Fibroblast of the conjunctiva (primary cell): ENCODE measurements at regions not wholly inside any gene's neighbourhood (a gene's known extent, or its start where the extent isn't known, plus 50 kb on each side); places are given as distances from the start of the nearest gene placed in this dataset.

Experiments
- DNase-seq: peaks from one replicate; pipeline ENCODE4 v3.0.0-alpha.2; 2010; ENCODE audit warnings: low read depth

DNA sequence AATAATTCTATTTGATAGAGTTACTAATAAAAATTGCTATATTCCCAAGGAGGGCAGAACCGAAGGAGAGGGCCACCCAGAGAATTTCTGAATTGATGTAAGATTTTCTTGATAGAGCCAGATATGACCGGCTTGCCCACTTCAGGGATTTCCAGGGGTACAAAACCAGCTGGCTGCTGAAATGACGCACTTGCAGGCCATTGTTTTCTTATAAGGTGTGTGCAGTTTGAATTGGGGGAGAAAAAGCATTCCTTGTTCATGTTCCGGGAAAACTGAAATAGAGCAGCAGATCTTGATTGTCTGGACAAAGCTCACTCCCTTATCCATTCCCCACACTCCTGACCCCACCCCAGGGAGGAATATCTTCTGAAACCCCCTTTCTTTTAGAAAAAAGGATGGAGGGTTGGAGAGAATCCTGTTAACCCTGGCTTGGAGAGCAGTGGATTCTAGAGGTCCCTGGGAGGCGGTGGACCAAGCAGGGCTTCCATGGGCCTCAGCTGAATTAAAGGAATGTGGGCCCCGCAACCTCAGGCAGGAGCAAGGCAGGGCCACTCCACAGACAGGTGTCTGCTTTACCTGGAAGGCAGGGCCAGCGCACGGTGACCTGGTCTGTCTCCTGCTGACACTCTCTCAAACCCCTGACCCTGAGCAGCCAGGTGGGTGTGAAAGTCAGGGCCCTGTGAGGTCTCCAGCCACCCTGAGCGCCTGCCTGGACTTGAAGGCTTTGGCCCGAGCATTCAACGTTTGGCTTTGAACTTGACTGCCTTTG is 96.4 kb downstream of the TMEM170B start:
- DNase-seq = no peak

DNA sequence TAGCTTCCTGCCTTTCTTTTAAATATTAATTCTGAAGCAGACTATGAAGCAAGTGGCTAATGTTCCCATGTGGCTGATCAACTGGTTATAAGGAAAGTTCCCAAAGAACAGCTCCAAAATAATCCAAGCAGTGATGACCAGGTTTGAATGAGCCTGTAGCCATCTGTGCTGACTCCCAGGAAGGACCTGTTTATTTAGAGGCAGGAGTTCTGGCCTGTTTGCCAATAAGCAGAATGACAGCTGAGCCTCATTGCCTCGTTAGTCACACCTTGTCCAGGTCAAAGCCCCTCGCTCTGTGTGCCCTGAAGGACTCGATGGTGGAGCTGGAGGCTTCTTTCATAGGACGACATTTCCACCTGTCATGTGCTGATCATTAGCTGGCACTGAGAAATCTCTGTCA is 97.4 kb downstream of the TMEM170B start:
- DNase-seq = no peak

DNA sequence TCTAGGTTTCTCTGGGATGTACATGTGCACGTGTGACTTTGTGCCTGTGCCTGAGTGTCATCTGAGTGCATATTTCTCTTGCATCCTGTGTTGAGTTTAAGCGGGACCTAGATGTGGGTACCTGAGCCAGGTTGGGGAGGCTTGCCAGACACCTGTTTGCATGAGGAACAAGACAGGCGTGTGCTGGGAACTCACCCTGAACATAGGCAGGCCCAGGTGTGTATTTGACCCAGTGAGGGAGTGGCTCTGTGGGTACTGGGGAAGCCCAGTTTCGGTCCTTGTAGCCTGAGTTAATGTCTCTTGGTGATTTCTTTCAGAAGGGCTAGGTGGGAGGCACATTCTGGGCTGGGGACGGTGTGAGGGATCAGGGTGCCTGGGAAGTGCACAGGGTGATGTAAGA is 98.6 kb downstream of the TMEM170B start:
- no peak for DNase-seq

GRCh38 chr6:11637266-11637665 is 99.7 kb downstream of the TMEM170B start:
- no peak for DNase-seq

GRCh38 chr6:11639376-11640235 is 102.1 kb downstream of the TMEM170B start:
- no peak for DNase-seq

DNA sequence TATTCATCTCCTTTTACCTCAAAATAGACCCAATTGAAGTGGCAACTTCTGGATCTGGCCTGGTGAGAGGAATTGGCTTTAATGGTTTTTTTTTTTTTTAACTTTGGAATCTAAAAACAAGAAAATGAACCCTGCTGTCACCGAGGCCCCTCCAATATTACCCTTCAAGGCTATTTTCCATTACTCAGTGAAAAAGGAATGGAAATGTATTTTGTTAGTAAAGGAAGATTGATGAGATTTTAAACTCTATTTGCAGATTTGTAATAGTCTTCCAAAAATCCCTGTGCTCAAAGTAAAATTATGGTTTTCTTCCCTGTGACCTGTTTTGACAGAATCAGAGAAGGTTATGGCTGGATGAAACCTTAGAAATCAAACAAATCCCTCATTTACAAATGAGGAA is 102.9 kb downstream of the TMEM170B start:
- no peak for DNase-seq

DNA sequence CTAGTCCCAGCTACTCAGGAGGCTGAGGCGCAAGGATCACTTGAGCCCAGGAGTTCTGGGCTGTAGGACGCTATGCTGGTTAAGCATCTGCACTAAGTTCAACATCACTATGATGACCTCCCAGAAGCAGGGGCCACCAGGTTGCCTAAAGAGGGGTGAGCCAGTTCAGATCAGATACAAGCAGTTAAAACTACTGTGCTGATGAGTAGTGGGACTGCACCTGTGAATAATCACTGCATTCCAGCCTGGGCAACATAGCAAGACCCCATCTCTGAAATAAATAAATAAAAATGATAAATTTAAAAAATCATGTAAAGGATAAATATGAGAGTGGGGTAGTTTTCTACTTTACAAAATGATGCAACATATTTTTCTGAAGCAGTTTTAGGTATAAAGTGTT is 106.5 kb downstream of the TMEM170B start:
- DNase-seq = no peak

DNA sequence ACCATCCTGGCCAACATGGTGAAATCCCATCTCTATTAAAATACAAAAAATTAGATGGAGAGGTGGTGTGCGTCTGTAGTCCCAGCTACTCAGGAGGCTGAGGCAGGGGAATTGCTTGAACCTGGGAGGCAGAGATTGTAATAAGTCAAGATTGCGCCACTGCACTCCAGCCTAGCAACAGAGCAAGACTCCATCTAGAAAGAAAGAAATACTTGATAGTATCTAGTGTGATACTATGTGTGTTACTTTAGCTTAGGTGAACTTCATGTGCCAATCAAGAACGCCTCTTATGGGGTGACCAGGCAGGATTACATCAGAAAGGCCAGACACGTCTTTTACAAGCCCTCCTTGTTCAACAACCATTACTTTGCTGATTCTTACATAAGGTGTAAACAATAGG is 107.1 kb downstream of the TMEM170B start:
- no peak for DNase-seq

DNA sequence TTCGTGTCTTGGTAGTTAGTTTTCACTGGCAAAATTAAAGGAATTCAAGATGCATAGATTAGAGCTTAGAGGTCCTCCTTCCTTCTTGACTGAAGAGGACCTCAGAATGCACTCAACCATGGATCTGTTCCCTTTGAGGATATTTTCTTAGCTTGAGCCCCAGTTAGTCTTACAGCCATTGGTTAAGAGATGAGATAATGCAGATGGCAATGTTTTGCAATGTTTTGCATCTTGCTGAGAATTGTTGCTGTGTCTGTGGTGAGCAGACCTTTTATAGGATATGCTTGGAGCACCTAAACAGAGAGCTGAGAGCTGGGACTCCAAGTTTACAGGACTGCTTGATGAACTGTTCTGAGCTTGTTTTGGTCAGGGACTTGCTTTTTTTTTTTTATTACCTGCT is 107.5 kb downstream of the TMEM170B start:
- DNase-seq = no peak

GRCh38 chr6:11648436-11648775 is 110.9 kb downstream of the TMEM170B start:
- DNase-seq = no peak

GRCh38 chr6:11648889-11649288 is 111.3 kb downstream of the TMEM170B start:
- no peak for DNase-seq

DNA sequence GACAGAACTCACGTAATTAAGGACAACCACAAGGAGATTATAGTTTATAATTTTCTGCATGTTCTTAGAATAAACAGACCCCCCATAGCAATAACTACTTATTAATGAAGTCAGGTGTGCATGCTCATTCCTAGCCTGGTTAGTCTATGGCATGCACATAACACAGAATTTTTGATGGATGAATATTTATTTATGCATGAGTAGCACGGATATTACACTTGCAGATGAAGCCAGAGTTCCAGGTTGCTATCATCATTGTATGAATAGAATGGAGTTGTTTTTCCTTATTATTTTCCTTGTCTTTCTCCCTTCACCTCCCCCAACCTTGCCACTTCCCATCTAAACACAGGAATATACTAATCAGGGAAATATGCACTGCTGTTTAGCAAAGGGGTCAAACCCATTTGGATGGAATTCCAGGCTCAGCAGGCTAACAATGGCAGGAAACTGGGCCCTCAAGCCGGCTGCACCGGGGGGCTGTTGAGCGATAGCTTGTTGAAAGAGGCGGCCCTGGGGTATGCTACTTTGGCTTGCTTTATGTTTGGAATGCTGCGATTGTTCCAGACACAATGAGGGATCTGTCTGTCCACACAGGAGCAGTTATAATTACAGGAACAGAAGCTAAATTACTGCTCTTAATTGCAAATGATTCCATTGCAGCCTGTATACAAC is 112.6 kb downstream of the TMEM170B start:
- DNase-seq = no peak

DNA sequence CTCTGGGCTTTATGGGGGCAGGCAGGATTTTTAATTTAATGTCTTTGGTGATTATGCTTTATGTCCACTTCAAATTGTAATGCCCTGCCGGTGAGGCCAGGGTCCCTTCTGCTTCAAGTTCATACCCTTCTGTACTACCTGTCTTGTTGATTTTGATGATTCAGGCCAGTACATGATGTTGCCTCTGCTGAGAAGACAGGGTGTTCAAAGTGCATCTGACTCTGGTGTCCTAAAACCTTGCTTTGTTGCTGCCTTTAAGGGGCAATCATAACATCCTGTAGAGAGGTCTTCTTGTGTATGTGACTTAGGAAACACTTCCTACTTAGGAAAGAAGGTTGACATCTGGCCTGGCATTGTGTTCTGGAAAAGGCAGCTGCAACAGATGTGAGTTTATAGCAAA is 113.2 kb downstream of the TMEM170B start:
- no peak for DNase-seq

DNA sequence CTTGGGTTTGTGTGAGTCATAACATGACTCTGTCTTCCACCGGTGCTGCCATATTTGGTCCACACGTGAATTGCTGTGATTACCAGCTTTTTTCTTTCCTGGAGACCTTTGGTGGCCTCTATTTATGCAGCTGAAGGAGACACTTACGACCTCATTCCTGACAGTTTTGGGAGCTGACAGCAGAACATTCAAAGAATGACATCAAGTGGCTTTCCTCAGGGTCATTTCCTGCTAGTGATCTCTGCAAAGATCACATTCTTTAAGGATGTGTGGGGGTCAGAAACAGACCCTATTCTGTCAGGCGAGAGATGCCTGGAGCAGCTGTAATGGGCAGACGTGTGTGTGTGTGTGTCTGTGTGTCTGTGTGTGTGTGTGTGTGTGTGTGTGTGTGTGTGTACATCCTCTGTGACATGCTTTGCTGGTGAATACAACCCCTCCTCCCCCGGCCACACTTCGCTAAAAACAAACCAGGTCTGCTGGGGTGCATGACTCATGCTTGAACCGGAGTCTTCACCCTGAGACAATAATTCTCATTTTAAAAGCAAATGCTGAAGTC is 115.6 kb downstream of the TMEM170B start:
- peak; percentile 22 for DNase-seq

DNA sequence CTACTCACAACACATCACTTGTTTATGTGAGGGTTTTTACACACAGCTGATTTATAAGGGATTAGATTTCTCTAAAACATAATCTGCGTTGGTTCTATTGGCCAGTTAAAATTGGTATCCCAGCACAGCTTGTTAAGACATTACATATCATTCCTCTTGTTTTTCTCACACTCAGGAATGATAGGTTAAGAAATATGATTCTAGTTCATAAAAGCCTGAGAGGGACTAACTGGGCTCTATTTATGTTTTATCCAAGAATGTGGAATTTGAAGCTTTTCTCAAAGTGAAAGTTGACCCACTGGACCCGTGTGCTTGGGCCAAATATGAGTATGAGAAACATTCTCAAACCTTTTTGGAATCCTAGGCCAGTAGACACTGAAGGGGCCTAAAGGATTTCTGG is 117.3 kb downstream of the TMEM170B start:
- no peak for DNase-seq

DNA sequence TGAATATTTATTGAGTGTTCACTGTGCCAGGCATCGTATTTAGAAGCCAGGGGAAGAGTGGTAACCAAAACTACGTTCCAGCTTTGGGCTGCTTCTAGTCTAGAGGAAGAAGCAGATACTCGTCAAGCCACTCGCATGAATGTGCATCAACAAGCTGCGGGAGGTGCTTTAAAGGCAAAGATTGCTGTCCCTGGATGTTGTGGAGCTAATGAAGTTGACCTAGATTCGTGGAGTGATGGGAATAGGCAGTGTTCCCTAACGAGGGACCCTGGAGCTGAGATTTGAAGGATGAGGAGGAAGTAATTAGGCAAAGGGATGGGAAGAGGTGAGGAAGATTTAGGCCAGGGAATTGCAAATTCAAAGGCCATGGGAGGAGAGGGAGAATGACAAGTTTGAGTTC is 118.9 kb downstream of the TMEM170B start:
- no peak for DNase-seq

GRCh38 chr6:11659757-11660156 is 118.8 kb downstream of the ADTRP start:
- no peak for DNase-seq

GRCh38 chr6:11662323-11662722 is 116.3 kb downstream of the ADTRP start:
- DNase-seq = no peak

DNA sequence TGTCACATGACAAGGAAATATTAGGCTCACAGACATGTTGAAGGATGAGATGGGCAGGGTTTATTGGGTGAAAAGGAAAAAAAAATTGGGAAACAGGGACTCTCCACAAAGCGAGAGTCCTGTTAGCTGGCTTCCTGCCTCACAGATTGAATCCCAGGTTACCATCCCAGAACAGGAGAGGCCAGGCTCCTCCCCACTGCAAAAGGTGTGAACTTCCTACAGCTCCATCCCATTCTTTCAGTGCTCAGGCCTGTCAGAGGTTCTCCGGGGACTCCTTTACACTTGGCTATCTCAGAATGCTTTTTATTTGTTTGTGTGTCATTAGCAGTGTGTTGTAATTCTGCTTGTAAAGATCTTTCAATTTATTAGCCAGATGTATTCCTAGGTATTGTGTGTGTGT is 115.1 kb downstream of the ADTRP start:
- no peak for DNase-seq
